PC-9 (cell line): ENCODE measurements at regions not wholly inside any gene's neighbourhood (a gene's known extent, or its start where the extent isn't known, plus 50 kb on each side); places are given as distances from the start of the nearest gene placed in this dataset.

Experiments used
- EZH2 ChIP-seq: fragments of 200-600 bp; sonication (generic); IDR thresholded peaks from 2 replicates; pipeline ENCODE4 v1.8.0; 2017; ENCODE audit warnings: antibody characterized with exemption, low read depth
- TF ChIP-seq, protein P1 (sequence below): fragments of 200-600 bp; sonication (generic); conservative IDR thresholded peaks from 2 replicates; pipeline ENCODE4 v1.6.1; 2017; ENCODE audit warnings: mixed run types, antibody characterized with exemption, mild to moderate bottlenecking, moderate library complexity

DNA sequence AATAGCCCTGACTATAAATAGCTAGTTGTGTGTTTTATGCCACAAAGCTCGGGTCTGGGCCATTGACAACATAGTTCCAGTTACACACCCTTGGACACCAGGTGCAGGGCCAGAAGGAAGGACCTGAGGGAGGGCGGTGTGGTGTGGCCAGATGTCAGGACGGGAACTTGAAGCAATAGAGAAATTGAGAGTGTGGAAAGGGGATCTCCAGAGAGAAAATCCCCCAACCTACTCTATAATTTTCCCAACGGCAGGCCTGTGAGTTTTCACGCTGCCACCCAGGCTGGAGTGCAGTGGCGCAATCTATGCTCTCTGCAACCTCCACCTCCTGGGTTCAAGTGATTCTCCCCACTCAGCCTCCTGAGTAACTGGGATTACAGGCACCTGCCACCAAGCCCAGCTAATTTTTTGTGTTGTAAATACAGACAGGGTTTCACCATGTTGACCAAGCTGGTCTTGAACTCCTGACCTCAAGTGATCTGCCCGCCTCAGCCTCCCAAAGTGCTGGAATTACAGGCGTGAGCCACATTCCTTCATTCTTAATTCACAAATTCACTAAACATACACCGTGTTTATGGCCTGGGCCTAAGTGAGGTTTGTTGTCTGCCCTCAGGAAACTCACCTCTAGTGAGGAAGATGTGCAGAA is 70.8 kb upstream of the KLF13 start:
- TF ChIP-seq, protein P1, sequence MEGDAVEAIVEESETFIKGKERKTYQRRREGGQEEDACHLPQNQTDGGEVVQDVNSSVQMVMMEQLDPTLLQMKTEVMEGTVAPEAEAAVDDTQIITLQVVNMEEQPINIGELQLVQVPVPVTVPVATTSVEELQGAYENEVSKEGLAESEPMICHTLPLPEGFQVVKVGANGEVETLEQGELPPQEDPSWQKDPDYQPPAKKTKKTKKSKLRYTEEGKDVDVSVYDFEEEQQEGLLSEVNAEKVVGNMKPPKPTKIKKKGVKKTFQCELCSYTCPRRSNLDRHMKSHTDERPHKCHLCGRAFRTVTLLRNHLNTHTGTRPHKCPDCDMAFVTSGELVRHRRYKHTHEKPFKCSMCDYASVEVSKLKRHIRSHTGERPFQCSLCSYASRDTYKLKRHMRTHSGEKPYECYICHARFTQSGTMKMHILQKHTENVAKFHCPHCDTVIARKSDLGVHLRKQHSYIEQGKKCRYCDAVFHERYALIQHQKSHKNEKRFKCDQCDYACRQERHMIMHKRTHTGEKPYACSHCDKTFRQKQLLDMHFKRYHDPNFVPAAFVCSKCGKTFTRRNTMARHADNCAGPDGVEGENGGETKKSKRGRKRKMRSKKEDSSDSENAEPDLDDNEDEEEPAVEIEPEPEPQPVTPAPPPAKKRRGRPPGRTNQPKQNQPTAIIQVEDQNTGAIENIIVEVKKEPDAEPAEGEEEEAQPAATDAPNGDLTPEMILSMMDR: no peak
- no peak for TF ChIP-seq EZH2
